B cell (primary cell): ENCODE measurements at regions not wholly inside any gene's neighbourhood (a gene's known extent, or its start where the extent isn't known, plus 50 kb on each side); places are given as distances from the start of the nearest gene placed in this dataset.

Source experiments
- ATAC-seq: fragments of 200-7000 bp; cut with Tn5 transposase; one replicate; pipeline ENCODE4 v1.10.0; 2021; ENCODE audit warnings: low read depth, mild to moderate bottlenecking, moderate number of reproducible peaks, moderate library complexity
- CTCF ChIA-PET: fragments of 350-600 bp; sonication (Branson Sonifier 250); formaldehyde crosslinking; loops from one replicate; lab custom pipeline; 2021; ENCODE audit warnings: antibody characterized with exemption, inconsistent platforms; lab: Charles Lee
- POLR2A ChIA-PET: fragments of 350-600 bp; sonication (Branson Sonifier 250); formaldehyde crosslinking; loops from one replicate; lab custom pipeline; 2021; ENCODE audit warnings: antibody characterized with exemption; lab: Charles Lee
- DNase-seq: peaks from one replicate; pipeline ENCODE4 v3.0.0; 2013
- H2AFZ ChIP-seq: 2 replicates; pipeline ENCODE4 v1.6.1; 2012; ENCODE audit warnings: mild to moderate bottlenecking, low read depth, low read length; ENCODE audit not compliant: insufficient read depth, poor library complexity, severe bottlenecking
- H3K27ac ChIP-seq, 2 donors: 1 replicate in 1 of 2; 2 replicates in 1 of 2; pipeline ENCODE4 v1.5.1; 2012 to 2013; ENCODE audit warnings: low read length in 2 of 2, mild to moderate bottlenecking in 2 of 2, moderate library complexity in 1 of 2
- H3K27me3 ChIP-seq, 4 experiments: fragments of 200-600 bp in 1 of 4; sonication (generic) in 1 of 4; replicated peaks in 1 of 4; 1 replicate in 2 of 4; 2 replicates in 2 of 4; pipeline versions ENCODE4 v1.6.1 to v1.7.0; 2013 to 2016; ENCODE audit warnings: low read length in 3 of 4, mild to moderate bottlenecking in 2 of 4, mixed read lengths in 1 of 4, moderate library complexity in 1 of 4; ENCODE audit not compliant: insufficient read depth in 4 of 4, control insufficient read depth in 3 of 4; ENCODE audit errors: control extremely low read depth in 1 of 4
- H3K36me3 ChIP-seq, 2 experiments: replicated peaks in 1 of 2; 1 replicate in 1 of 2; 2 replicates in 1 of 2; pipeline versions ENCODE4 v1.6.1 to v1.7.1; 2013; ENCODE audit warnings: low read length in 1 of 2; ENCODE audit not compliant: insufficient read depth in 2 of 2, control insufficient read depth in 1 of 2; ENCODE audit errors: control extremely low read depth in 1 of 2, extremely low read depth in 1 of 2
- H3K4me1 ChIP-seq, 2 donors: fragments of 200-600 bp in 1 of 2; sonication (generic) in 1 of 2; 1 replicate in 1 of 2; 2 replicates in 1 of 2; pipeline versions ENCODE4 v1.5.1 to v1.6.1; 2013 to 2017; ENCODE audit warnings: low read length in 2 of 2; ENCODE audit not compliant: control insufficient read depth in 2 of 2, insufficient read depth in 2 of 2
- H3K4me2 ChIP-seq: replicated peaks from 2 replicates; pipeline ENCODE3; 2012; ENCODE audit warnings: mild to moderate bottlenecking, low read depth, low read length; ENCODE audit not compliant: poor library complexity, severe bottlenecking
- H3K4me3 ChIP-seq, 5 experiments: fragments of 200-600 bp in 1 of 5; sonication (generic) in 1 of 5; 1 replicate in 3 of 5; 2 replicates in 2 of 5; pipeline versions ENCODE4 v1.5.1 to v1.7.0; 2011 to 2016; ENCODE audit warnings: low read length in 4 of 5, mild to moderate bottlenecking in 4 of 5, low read depth in 2 of 5, control low read depth in 1 of 5, moderate library complexity in 1 of 5; ENCODE audit not compliant: insufficient read depth in 1 of 5; ENCODE audit errors: control extremely low read depth in 1 of 5, extremely low read depth in 1 of 5
- H3K79me2 ChIP-seq: fragments of 200-600 bp; sonication (generic); one replicate; pipeline ENCODE4 v1.6.0; 2016; ENCODE audit warnings: low read length; ENCODE audit not compliant: control insufficient read depth, insufficient read depth
- H3K9ac ChIP-seq: fragments of 200-600 bp; sonication (generic); 2 replicates; pipeline ENCODE4 v1.6.1; 2017; ENCODE audit warnings: mild to moderate bottlenecking, low read length, moderate library complexity
- H3K9me3 ChIP-seq, 3 donors: one replicate each; pipeline versions ENCODE4 v1.6.1 to v1.7.1; 2013; ENCODE audit warnings: low read length in 2 of 3; ENCODE audit not compliant: control insufficient read depth in 2 of 3, insufficient read depth in 1 of 3; ENCODE audit errors: control extremely low read depth in 1 of 3
- H4K20me1 ChIP-seq: 2 replicates; pipeline ENCODE4 v1.6.0; 2012; ENCODE audit warnings: mild to moderate bottlenecking, low read length; ENCODE audit not compliant: insufficient read depth, control insufficient read depth, poor library complexity, severe bottlenecking
- H3K27ac Mint-ChIP-seq: one replicate; pipeline ENCODE4 v1.8.0; 2021; ENCODE audit warnings: mixed read lengths
- H3K27me3 Mint-ChIP-seq: one replicate; pipeline ENCODE4 v1.8.0; 2021; ENCODE audit warnings: mixed read lengths
- H3K4me1 Mint-ChIP-seq: one replicate; pipeline ENCODE4 v1.8.0; 2021; ENCODE audit warnings: mixed read lengths
- H3K4me3 Mint-ChIP-seq: one replicate; pipeline ENCODE4 v1.8.0; 2021; ENCODE audit warnings: mixed read lengths
- H3K9me3 Mint-ChIP-seq: one replicate; pipeline ENCODE4 v1.8.0; 2022; ENCODE audit warnings: mixed read lengths; ENCODE audit not compliant: insufficient read depth
- EZH2 ChIP-seq: IDR thresholded peaks from 2 replicates; pipeline ENCODE4 v1.6.1; 2012; ENCODE audit warnings: borderline replicate concordance, low read depth, mild to moderate bottlenecking, moderate library complexity, low read length; ENCODE audit not compliant: insufficient read depth, poor library complexity, severe bottlenecking
- WGBS: methylation state at CpG from one replicate; pipeline ENCODE4 v1.1.5; 2013; ENCODE audit warnings: missing lambda C conversion rate; ENCODE audit not compliant: insufficient coverage; 5-methylcytosine and 5-hydroxymethylcytosine counted together
- intact Hi-C: fragments of 100-400 bp; cut with micrococcal nuclease; formaldehyde crosslinking; loops from one replicate; pipeline ENCODE4 v1.10.0; 2022
- TF ChIP-seq, protein P1 (sequence below): fragments of 200-600 bp; IDR thresholded peaks from one replicate; pipeline ENCODE4 v1.8.0; 2022; ENCODE audit warnings: antibody characterized with exemption, mild to moderate bottlenecking

DNA sequence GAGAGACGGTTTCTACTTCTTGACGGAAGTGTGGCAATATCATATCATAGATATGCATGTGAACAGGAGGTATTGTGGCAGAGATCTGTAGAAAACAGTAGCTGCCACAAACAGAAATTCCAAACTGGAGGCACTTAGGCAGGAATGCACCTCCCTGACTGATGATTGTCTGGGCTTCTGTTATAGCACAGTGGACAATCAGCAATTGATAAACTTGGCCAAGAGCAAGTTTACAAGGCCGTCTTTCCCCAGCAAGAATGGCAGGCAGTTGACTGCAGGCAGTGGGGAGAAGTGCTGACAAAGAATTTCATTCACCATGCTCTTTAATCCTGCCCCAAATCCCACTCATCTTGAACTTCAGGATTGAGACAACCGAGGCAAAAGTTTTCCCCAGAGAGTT, 114.4 kb upstream of the STOX2 start:
- no peak overlapping the region for H3K9ac ChIP-seq
- CTCF ChIA-PET: no interaction called here

DNA sequence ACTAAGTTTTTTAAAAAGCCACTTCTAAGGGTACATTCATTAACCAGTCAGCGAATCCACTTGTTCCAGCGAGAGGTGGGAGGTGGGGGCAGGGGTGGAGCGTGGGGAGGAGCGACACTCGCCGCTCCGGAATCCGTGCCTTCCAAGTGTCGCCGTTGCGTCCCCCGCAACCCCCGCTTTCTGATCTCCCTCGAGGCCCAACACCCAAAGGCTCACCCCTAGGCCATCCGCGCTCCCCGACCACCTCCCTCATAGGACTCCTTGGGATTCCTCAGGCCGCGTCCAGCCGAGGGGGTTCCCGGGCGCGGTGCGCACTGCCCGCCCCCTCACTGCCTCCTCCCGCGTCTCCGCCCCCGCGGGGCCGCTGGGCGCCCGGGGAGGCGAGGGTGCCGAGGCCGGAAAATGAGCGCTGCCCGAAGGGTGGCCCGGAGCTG, 108.1 kb upstream of the STOX2 start:
- Histone ChIP-seq H2AFZ (no peak overlapping the region), H3K4me2 (peak overlapping the region; percentile 53), H3K9me3 (peaks cover 3 to 8% (median 5%) of the 10 kb centered on the region in 3 donors), H3K36me3 (no peaks in the 10 kb centered on the region), H3K4me3 (no peak overlapping the region), H3K79me2 (no peaks in the 10 kb centered on the region), H3K4me1 (peaks cover 0 to 7% of the 10 kb centered on the region in 2 donors), H3K9ac (no peak overlapping the region), H4K20me1 (no peaks in the 10 kb centered on the region), H3K27ac (no peak overlapping the region), H3K27me3 (peaks cover 0 to 24% (median 15%) of the 10 kb centered on the region in 4 experiments)
- Mint-ChIP-seq H3K4me1 (peaks cover 12% of the 10 kb centered on the region), H3K4me3 (peak overlapping the region; percentile 44), H3K27me3 (peaks cover 59% of the 10 kb centered on the region), H3K9me3 (peaks cover 5% of the 10 kb centered on the region), H3K27ac (no peak overlapping the region)
- no peak for TF ChIP-seq EZH2
- TF ChIP-seq, protein P1, sequence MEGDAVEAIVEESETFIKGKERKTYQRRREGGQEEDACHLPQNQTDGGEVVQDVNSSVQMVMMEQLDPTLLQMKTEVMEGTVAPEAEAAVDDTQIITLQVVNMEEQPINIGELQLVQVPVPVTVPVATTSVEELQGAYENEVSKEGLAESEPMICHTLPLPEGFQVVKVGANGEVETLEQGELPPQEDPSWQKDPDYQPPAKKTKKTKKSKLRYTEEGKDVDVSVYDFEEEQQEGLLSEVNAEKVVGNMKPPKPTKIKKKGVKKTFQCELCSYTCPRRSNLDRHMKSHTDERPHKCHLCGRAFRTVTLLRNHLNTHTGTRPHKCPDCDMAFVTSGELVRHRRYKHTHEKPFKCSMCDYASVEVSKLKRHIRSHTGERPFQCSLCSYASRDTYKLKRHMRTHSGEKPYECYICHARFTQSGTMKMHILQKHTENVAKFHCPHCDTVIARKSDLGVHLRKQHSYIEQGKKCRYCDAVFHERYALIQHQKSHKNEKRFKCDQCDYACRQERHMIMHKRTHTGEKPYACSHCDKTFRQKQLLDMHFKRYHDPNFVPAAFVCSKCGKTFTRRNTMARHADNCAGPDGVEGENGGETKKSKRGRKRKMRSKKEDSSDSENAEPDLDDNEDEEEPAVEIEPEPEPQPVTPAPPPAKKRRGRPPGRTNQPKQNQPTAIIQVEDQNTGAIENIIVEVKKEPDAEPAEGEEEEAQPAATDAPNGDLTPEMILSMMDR: no peak
- no peak for DNase-seq
- ATAC-seq: no peak
- intact Hi-C loops: no loop called here
- ChIA-PET POLR2A (no interaction called here), CTCF (no interaction called here)
- WGBS: 8% methylated on average over 39 of the region's 39 CpGs

More for the DNA sequence above, 114.4 kb upstream of the STOX2 start:
- no peak for TF ChIP-seq EZH2
- TF ChIP-seq, protein P1: no peak
- H3K9me3 ChIP-seq: peaks cover 3 to 9% (median 8%) of the 10 kb centered on the region in 3 donors
- H3K4me3 ChIP-seq: no peak overlapping the region
- H3K27me3 ChIP-seq: peaks cover 0 to 9% (median 4%) of the 10 kb centered on the region in 4 experiments
- peaks cover 8% of the 10 kb centered on the region for H3K9me3 Mint-ChIP-seq
- H2AFZ ChIP-seq: no peak overlapping the region
- H3K27ac Mint-ChIP-seq: no peak overlapping the region
- no peaks in the 10 kb centered on the region for H4K20me1 ChIP-seq
- H3K79me2 ChIP-seq: no peaks in the 10 kb centered on the region
- ATAC-seq (no peak), DNase-seq (no peak)
- no peak overlapping the region for H3K4me3 Mint-ChIP-seq
- 60% methylated on average over 1 of the region's 4 CpGs for WGBS
- intact Hi-C loops: no loop called here
- no peaks in the 10 kb centered on the region for H3K4me1 ChIP-seq
- H3K27me3 Mint-ChIP-seq: peaks cover 32% of the 10 kb centered on the region
- H3K27ac ChIP-seq: no peak overlapping the region
- no peak overlapping the region for H3K4me2 ChIP-seq
- no peaks in the 10 kb centered on the region for H3K36me3 ChIP-seq
- POLR2A ChIA-PET: no interaction called here
- no peaks in the 10 kb centered on the region for H3K4me1 Mint-ChIP-seq
